SU-DHL-6 (cell line): ENCODE measurements at regions not wholly inside any gene's neighbourhood (a gene's known extent, or its start where the extent isn't known, plus 50 kb on each side); places are given as distances from the start of the nearest gene placed in this dataset.

Source experiments
- CTCF ChIP-seq: fragments of 200-600 bp; sonication (generic); IDR thresholded peaks from one replicate; pipeline ENCODE4 v1.5.1; 2017; ENCODE audit warnings: antibody characterized with exemption, mild to moderate bottlenecking, low read length, moderate library complexity; ENCODE audit not compliant: insufficient read depth, poor library complexity, severe bottlenecking
- EZH2phosphoT487 ChIP-seq: fragments of 200-600 bp; sonication (generic), shearing (Covaris generic); conservative IDR thresholded peaks from 2 replicates; pipeline ENCODE4 v1.6.1; 2018; ENCODE audit warnings: mild to moderate bottlenecking, antibody characterized with exemption, low read length, moderate library complexity, mixed read lengths

DNA sequence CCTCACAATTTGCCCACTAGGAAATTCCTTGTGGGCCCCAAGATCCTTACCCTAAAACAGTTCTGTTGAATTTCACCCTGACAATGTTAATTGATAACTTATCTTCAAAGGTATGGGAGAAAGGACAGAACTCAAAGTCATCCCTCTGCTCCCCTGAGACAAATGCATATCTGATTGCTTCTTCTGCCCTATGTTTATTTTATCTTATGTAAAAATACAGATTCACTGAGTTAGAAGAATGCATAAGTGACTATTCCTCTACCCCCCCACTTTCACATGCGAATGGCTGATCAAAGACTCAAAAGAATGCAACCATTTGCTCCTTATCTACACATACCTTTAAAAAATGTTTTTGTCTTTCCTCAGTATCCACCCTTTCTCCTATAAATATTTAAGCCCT is 235.7 kb upstream of the SEMA3C start:
- TF ChIP-seq CTCF (no peak), EZH2phosphoT487 (no peak)
